ENCODE measurements at regions not wholly inside any gene's neighbourhood (a gene's known extent, or its start where the extent isn't known, plus 50 kb on each side); places are given as distances from the start of the nearest gene placed in this dataset.

DNA sequence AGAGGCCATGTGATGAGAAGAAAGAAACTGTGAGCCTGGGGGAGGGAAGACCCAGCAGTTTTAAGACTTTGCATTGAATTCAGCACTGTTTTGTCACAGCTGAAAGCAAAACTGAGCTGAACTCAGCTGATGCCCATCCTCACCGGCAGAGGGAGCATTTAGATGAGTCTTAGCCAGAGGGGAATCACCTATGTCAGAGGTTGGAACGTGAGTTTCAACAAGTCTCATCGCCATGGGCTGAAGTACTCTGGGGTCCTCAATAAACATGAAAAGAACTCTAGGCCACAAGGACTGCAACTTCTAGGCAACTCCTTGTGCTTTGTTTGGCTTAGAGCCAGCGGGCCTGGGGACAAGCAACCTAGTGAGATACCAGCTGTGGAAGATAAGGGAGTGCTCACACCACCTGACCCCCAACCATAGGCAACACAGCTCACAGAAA lies 324.5 kb downstream of the TBL1XR1 start (continued):
- TF ChIP-seq MEIS2 (CRISPR knock-in tag; IDR thresholded peaks at IDR 0.05): no peak
- TF ChIP-seq, protein P1, sequence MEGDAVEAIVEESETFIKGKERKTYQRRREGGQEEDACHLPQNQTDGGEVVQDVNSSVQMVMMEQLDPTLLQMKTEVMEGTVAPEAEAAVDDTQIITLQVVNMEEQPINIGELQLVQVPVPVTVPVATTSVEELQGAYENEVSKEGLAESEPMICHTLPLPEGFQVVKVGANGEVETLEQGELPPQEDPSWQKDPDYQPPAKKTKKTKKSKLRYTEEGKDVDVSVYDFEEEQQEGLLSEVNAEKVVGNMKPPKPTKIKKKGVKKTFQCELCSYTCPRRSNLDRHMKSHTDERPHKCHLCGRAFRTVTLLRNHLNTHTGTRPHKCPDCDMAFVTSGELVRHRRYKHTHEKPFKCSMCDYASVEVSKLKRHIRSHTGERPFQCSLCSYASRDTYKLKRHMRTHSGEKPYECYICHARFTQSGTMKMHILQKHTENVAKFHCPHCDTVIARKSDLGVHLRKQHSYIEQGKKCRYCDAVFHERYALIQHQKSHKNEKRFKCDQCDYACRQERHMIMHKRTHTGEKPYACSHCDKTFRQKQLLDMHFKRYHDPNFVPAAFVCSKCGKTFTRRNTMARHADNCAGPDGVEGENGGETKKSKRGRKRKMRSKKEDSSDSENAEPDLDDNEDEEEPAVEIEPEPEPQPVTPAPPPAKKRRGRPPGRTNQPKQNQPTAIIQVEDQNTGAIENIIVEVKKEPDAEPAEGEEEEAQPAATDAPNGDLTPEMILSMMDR (CRISPR knock-in tag; IDR thresholded peaks at IDR 0.05): peak; percentile 90
- TF ChIP-seq, protein P2, sequence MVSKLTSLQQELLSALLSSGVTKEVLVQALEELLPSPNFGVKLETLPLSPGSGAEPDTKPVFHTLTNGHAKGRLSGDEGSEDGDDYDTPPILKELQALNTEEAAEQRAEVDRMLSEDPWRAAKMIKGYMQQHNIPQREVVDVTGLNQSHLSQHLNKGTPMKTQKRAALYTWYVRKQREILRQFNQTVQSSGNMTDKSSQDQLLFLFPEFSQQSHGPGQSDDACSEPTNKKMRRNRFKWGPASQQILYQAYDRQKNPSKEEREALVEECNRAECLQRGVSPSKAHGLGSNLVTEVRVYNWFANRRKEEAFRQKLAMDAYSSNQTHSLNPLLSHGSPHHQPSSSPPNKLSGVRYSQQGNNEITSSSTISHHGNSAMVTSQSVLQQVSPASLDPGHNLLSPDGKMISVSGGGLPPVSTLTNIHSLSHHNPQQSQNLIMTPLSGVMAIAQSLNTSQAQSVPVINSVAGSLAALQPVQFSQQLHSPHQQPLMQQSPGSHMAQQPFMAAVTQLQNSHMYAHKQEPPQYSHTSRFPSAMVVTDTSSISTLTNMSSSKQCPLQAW (CRISPR knock-in tag; IDR thresholded peaks at IDR 0.05): 0 out of 2 replicates have a peak, but pooled peaks have one; percentile 12
- no peak for TF ChIP-seq NCOA2 (CRISPR knock-in tag; IDR thresholded peaks at IDR 0.05)
- TF ChIP-seq ZSCAN9 (CRISPR knock-in tag; IDR thresholded peaks at IDR 0.05; ENCODE audit: borderline replicate concordance): no peak
- TF ChIP-seq, protein P3, sequence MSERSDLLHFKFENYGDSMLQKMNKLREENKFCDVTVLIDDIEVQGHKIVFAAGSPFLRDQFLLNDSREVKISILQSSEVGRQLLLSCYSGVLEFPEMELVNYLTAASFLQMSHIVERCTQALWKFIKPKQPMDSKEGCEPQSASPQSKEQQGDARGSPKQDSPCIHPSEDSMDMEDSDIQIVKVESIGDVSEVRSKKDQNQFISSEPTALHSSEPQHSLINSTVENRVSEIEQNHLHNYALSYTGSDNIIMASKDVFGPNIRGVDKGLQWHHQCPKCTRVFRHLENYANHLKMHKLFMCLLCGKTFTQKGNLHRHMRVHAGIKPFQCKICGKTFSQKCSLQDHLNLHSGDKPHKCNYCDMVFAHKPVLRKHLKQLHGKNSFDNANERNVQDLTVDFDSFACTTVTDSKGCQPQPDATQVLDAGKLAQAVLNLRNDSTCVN (CRISPR knock-in tag; IDR thresholded peaks at IDR 0.05; ENCODE audit: borderline replicate concordance): no peak
- TF ChIP-seq STAG1 (CRISPR knock-in tag; IDR thresholded peaks at IDR 0.05): peak; percentile 78
- TF ChIP-seq MIXL1 (CRISPR knock-in tag; IDR thresholded peaks at IDR 0.05): peak; percentile 50; the same call in 1 of the 2 replicates
- TF ChIP-seq ZNF75D (CRISPR knock-in tag; IDR thresholded peaks at IDR 0.05; ENCODE audit: borderline replicate concordance): no peak
- TF ChIP-seq ZNF253 (CRISPR knock-in tag; IDR thresholded peaks at IDR 0.05; ENCODE audit: borderline replicate concordance): no peak
- 0 out of 2 replicates have a peak, but pooled peaks have one; percentile 27 for TF ChIP-seq ZNF430 (CRISPR knock-in tag; IDR thresholded peaks at IDR 0.05)
- TF ChIP-seq ERF (CRISPR knock-in tag; IDR thresholded peaks at IDR 0.05): no peak
- TF ChIP-seq BCL6 (CRISPR knock-in tag; IDR thresholded peaks at IDR 0.05): no peak
- TF ChIP-seq ADNP (CRISPR knock-in tag; IDR thresholded peaks at IDR 0.05): no peak
- TF ChIP-seq RAD21 (CRISPR knock-in tag; IDR thresholded peaks at IDR 0.05): peak; percentile 53; the same call in 1 of the 2 replicates
- TF ChIP-seq, protein P4, sequence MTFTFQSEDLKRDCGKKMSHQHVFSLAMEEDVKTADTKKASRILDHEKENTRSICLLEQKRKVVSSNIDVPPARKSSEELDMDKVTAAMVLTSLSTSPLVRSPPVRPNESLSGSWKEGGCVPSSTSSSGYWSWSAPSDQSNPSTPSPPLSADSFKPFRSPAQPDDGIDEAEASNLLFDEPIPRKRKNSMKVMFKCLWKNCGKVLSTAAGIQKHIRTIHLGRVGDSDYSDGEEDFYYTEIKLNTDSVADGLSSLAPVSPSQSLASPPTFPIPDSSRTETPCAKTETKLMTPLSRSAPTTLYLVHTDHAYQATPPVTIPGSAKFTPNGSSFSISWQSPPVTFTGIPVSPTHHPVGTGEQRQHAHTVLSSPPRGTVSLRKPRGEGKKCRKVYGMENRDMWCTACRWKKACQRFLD (CRISPR knock-in tag; IDR thresholded peaks at IDR 0.05; ENCODE audit: borderline replicate concordance): no peak
- TF ChIP-seq ZNF496 (CRISPR knock-in tag; IDR thresholded peaks at IDR 0.05; ENCODE audit: insufficient replicate concordance): no peak
- no peak for TF ChIP-seq ARNTL (CRISPR knock-in tag; IDR thresholded peaks at IDR 0.05)
